DOHH2 (cell line): ENCODE measurements at regions not wholly inside any gene's neighbourhood (a gene's known extent, or its start where the extent isn't known, plus 50 kb on each side); places are given as distances from the start of the nearest gene placed in this dataset.

ENCODE experiments used
- EZH2phosphoT487 ChIP-seq: fragments of 200-600 bp; sonication (generic); IDR thresholded peaks from 2 replicates; pipeline ENCODE4 v1.6.1; 2017; ENCODE audit warnings: borderline replicate concordance, mild to moderate bottlenecking, antibody characterized with exemption, low read length, moderate library complexity, mixed read lengths
- TF ChIP-seq, protein P1 (sequence below): fragments of 200-600 bp; sonication (generic); IDR thresholded peaks from one replicate; pipeline ENCODE4 v1.5.1; 2014; ENCODE audit warnings: antibody characterized with exemption, mild to moderate bottlenecking, low read depth, low read length; ENCODE audit not compliant: poor library complexity, severe bottlenecking

DNA sequence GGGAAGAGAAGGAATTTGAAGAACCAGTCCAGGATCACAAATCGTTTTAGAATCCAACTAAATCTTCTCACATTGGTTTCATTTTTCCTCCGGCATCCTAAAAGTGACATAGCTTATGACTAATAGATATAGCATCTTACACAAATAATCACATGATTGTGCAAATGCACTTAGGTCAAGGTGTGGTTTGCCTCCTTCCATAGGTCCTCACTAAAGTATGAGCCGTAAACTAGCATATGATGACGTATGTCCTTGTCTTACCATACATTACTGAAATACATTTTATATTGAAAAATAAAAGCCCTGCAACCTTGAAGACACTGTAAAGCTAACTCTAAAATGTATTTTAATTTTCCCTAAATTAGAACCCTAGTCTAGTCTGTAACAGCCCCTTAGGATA, 362.7 kb upstream of the ADAMTS16 start:
- TF ChIP-seq, protein P1, sequence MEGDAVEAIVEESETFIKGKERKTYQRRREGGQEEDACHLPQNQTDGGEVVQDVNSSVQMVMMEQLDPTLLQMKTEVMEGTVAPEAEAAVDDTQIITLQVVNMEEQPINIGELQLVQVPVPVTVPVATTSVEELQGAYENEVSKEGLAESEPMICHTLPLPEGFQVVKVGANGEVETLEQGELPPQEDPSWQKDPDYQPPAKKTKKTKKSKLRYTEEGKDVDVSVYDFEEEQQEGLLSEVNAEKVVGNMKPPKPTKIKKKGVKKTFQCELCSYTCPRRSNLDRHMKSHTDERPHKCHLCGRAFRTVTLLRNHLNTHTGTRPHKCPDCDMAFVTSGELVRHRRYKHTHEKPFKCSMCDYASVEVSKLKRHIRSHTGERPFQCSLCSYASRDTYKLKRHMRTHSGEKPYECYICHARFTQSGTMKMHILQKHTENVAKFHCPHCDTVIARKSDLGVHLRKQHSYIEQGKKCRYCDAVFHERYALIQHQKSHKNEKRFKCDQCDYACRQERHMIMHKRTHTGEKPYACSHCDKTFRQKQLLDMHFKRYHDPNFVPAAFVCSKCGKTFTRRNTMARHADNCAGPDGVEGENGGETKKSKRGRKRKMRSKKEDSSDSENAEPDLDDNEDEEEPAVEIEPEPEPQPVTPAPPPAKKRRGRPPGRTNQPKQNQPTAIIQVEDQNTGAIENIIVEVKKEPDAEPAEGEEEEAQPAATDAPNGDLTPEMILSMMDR, result no peak
- TF ChIP-seq EZH2phosphoT487, result no peak
